ENCODE measurements at regions not wholly inside any gene's neighbourhood (a gene's known extent, or its start where the extent isn't known, plus 50 kb on each side); places are given as distances from the start of the nearest gene placed in this dataset.

GRCh38 chr6:101018157-101018556, 137.0 kb upstream of the ASCC3 start:
- TF ChIP-seq, protein P1, sequence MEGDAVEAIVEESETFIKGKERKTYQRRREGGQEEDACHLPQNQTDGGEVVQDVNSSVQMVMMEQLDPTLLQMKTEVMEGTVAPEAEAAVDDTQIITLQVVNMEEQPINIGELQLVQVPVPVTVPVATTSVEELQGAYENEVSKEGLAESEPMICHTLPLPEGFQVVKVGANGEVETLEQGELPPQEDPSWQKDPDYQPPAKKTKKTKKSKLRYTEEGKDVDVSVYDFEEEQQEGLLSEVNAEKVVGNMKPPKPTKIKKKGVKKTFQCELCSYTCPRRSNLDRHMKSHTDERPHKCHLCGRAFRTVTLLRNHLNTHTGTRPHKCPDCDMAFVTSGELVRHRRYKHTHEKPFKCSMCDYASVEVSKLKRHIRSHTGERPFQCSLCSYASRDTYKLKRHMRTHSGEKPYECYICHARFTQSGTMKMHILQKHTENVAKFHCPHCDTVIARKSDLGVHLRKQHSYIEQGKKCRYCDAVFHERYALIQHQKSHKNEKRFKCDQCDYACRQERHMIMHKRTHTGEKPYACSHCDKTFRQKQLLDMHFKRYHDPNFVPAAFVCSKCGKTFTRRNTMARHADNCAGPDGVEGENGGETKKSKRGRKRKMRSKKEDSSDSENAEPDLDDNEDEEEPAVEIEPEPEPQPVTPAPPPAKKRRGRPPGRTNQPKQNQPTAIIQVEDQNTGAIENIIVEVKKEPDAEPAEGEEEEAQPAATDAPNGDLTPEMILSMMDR (IDR thresholded peaks at IDR 0.05; ENCODE audit: low read depth, low read length) = no peak
- no peak for DNase-seq (ENCODE audit: low read depth in 2 of 2)

GRCh38 chr6:101021504-101021903, 140.4 kb upstream of the ASCC3 start:
- H3K4me3 ChIP-seq (replicated peaks in 1 of 2; ENCODE audit: low read depth in 2 of 2, low read length in 2 of 2) = no peak overlapping the region
- no peak for DNase-seq (ENCODE audit: low read depth in 2 of 2)
- TF ChIP-seq, protein P1 (IDR thresholded peaks at IDR 0.05; ENCODE audit: low read depth, low read length) = no peak

More at GRCh38 chr6:101018157-101018556, 137.0 kb upstream of the ASCC3 start:
- H3K4me3 ChIP-seq (replicated peaks in 1 of 2; ENCODE audit: low read depth in 2 of 2, low read length in 2 of 2) = no peak overlapping the region

GRCh38 chr6:101042966-101043365, 161.8 kb upstream of the ASCC3 start:
- TF ChIP-seq, protein P1 (IDR thresholded peaks at IDR 0.05; ENCODE audit: low read depth, low read length) = no peak
- no peak overlapping the region for H3K4me3 ChIP-seq (replicated peaks in 1 of 2; ENCODE audit: low read depth in 2 of 2, low read length in 2 of 2)
- no peak for DNase-seq (ENCODE audit: low read depth in 2 of 2)

DNA sequence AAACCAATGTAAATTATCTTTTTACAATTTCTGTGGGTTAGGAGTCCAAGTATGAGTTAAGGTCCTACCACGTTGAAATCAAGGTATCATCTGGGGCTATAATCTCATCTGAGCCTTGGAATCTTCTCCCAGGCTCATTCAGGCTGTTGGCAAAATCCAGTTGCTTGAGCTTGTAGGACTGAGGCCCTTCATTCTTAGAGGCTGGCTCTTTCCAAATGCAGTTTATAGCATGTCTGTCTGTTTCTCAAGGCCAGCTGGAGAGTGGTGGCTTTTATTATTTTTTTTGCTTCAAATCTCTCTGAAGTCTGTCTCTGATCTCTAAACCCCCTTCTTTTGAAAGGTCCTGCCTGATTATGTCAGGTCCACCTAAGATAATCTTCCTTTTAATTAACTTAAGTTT, 177.2 kb upstream of the ASCC3 start:
- TF ChIP-seq, protein P1 (IDR thresholded peaks at IDR 0.05; ENCODE audit: low read depth, low read length) = no peak
- H3K4me3 ChIP-seq (replicated peaks in 1 of 2; ENCODE audit: low read depth in 2 of 2, low read length in 2 of 2) = no peak overlapping the region
- no peak for DNase-seq (ENCODE audit: low read depth in 2 of 2)

DNA sequence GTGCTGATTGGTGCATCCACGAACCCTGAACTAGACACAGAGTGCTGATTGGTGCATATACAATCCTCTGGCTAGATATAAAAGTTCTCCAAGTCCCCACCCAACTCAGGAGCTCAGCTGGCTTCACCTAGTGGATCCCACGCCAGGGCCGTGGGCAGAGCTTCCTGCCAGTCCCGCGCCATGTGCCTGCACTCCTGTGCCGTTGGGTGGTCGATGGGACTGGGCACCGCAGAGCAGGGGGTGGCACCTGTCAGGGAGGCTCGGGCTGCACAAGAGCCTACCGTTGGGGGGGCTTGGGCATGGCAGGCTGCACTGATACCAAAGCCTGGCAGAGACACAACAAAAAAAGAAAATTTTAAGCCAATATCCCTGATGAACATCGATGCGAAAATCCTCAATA, 185.4 kb upstream of the ASCC3 start:
- no peak overlapping the region for H3K4me3 ChIP-seq (replicated peaks in 1 of 2; ENCODE audit: low read depth in 2 of 2, low read length in 2 of 2)
- DNase-seq (ENCODE audit: low read depth in 2 of 2) = no peak
- TF ChIP-seq, protein P1 (IDR thresholded peaks at IDR 0.05; ENCODE audit: low read depth, low read length) = no peak

DNA sequence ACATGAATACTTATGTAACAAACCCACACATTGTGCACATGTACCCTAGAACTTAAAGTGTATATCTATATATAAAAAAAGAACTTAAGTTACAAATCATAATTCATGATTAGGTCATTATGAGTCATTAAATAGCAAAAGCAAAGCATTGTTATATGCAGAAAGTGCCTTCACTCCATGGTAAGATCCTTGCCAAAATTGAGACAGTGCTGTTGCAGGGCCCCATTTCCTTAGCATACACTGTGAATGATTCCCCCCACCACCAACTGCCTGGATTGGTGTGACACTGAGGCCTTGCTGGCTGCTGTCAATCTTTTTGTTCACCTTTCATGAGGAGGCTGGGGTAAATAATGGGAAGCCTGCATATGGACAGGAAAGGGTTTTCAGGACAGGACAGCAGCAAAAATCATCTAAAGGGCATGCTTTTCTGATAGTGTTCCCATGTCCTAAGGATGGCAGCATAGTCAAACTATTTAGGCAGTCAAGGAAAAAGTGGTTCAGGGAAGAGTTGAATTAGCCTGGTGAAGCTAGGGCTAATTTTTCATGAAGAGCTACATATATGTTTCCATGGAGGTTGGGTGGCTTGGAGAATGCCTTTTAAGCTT, 188.2 kb upstream of the ASCC3 start:
- DNase-seq (ENCODE audit: low read depth in 2 of 2) = peak; percentile 52 to 58
- H3K4me3 ChIP-seq (replicated peaks in 1 of 2; ENCODE audit: low read depth in 2 of 2, low read length in 2 of 2) = no peak overlapping the region
- TF ChIP-seq, protein P1 (IDR thresholded peaks at IDR 0.05; ENCODE audit: low read depth, low read length) = peak; percentile 14
